ENCODE measurements at regions not wholly inside any gene's neighbourhood (a gene's known extent, or its start where the extent isn't known, plus 50 kb on each side); places are given as distances from the start of the nearest gene placed in this dataset.

DNA sequence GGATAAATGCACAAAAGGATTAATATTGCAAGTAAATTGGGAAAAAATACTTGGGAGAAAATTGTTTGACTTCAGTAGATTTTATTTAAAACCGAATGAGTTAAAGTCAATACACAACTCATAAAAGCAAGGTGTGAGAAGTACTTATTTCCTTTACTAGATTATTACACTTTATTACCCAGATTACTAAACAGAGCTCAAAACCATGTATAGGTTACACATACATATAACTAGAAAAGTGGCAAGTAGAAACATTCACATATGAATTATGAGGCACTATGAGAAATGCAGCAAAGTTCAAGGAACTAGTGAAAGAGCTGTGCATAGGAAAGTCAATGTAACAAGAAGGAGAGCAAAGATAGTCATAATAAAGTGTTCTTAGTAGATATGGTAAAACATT, 113.0 kb downstream of the CXXC4 start:
- BruUV-seq (replicated peaks) = no TSS peak
- H3K36me3 ChIP-seq (ENCODE audit: control insufficient read depth in 1 of 2, insufficient read depth in 2 of 2, low read length in 2 of 2) = no peaks in the 10 kb centered on the region
- H4K20me1 ChIP-seq (ENCODE audit: insufficient read depth) = no peaks in the 10 kb centered on the region
- intact Hi-C loops (cut with micrococcal nuclease) = no loop called here
- no peak overlapping the region for H3K4me3 ChIP-seq (replicated peaks in 1 of 2; ENCODE audit: low read depth in 1 of 2, low read length in 2 of 2)
- no peaks in the 10 kb centered on the region for H3K4me1 ChIP-seq (ENCODE audit: control insufficient read depth in 1 of 2, insufficient read depth in 2 of 2, low read length in 2 of 2)
- no peak for TF ChIP-seq EZH2phosphoT487 (IDR thresholded peaks at IDR 0.05; ENCODE audit: borderline replicate concordance)
- no peak for TF ChIP-seq TCF7L2 (IDR thresholded peaks at IDR 0.05; ENCODE audit: borderline replicate concordance, extremely low read depth, insufficient read depth, insufficient read length)
- no peak for TF ChIP-seq SIN3A (IDR thresholded peaks at IDR 0.05; ENCODE audit: low read depth)
- TF ChIP-seq, protein P1, sequence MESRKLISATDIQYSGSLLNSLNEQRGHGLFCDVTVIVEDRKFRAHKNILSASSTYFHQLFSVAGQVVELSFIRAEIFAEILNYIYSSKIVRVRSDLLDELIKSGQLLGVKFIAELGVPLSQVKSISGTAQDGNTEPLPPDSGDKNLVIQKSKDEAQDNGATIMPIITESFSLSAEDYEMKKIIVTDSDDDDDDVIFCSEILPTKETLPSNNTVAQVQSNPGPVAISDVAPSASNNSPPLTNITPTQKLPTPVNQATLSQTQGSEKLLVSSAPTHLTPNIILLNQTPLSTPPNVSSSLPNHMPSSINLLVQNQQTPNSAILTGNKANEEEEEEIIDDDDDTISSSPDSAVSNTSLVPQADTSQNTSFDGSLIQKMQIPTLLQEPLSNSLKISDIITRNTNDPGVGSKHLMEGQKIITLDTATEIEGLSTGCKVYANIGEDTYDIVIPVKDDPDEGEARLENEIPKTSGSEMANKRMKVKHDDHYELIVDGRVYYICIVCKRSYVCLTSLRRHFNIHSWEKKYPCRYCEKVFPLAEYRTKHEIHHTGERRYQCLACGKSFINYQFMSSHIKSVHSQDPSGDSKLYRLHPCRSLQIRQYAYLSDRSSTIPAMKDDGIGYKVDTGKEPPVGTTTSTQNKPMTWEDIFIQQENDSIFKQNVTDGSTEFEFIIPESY (IDR thresholded peaks at IDR 0.05; ENCODE audit: extremely low read depth, insufficient replicate concordance, low read length) = no peak
- TF ChIP-seq CBX3 (IDR thresholded peaks at IDR 0.05; ENCODE audit: low read depth) = no peak
- TF ChIP-seq JUND (IDR thresholded peaks at IDR 0.05) = no peak
- no peak for TF ChIP-seq CEBPB (IDR thresholded peaks at IDR 0.05; ENCODE audit: low read depth)
- TF ChIP-seq ZNF274 (IDR thresholded peaks at IDR 0.05; ENCODE audit: low read depth, low read length) = no peak
- no peak for TF ChIP-seq SRF (IDR thresholded peaks at IDR 0.05; ENCODE audit: low read depth)
- TF ChIP-seq SP1 (IDR thresholded peaks at IDR 0.05; ENCODE audit: low read depth) = no peak
- no peak for TF ChIP-seq EZH2 (IDR thresholded peaks at IDR 0.05)
- TF ChIP-seq, protein P2, sequence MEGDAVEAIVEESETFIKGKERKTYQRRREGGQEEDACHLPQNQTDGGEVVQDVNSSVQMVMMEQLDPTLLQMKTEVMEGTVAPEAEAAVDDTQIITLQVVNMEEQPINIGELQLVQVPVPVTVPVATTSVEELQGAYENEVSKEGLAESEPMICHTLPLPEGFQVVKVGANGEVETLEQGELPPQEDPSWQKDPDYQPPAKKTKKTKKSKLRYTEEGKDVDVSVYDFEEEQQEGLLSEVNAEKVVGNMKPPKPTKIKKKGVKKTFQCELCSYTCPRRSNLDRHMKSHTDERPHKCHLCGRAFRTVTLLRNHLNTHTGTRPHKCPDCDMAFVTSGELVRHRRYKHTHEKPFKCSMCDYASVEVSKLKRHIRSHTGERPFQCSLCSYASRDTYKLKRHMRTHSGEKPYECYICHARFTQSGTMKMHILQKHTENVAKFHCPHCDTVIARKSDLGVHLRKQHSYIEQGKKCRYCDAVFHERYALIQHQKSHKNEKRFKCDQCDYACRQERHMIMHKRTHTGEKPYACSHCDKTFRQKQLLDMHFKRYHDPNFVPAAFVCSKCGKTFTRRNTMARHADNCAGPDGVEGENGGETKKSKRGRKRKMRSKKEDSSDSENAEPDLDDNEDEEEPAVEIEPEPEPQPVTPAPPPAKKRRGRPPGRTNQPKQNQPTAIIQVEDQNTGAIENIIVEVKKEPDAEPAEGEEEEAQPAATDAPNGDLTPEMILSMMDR (IDR thresholded peaks at IDR 0.05 in 2 of 3, conservative IDR thresholded peaks at IDR 0.05 in 1 of 3; ENCODE audit: borderline replicate concordance in 1 of 3, insufficient read depth in 1 of 3, low read depth in 2 of 3, low read length in 2 of 3) = no peak
- TF ChIP-seq POLR2A (IDR thresholded peaks at IDR 0.05; ENCODE audit: borderline replicate concordance, extremely low read depth, insufficient read depth, insufficient read length) = no peak
- no peak for TF ChIP-seq YY1 (IDR thresholded peaks at IDR 0.05; ENCODE audit: extremely low read depth, insufficient replicate concordance, low read depth, low read length)
- TF ChIP-seq POLR2AphosphoS5 (IDR thresholded peaks at IDR 0.05; ENCODE audit: low read depth, low read length) = no peak
- no peak overlapping the region for H3K27ac ChIP-seq (ENCODE audit: low read depth, low read length)
- no peak overlapping the region for H3K9ac ChIP-seq (ENCODE audit: low read length)
- DNase-seq (ENCODE audit: low read depth, low spot score) (no peak), ATAC-seq (no peak)
- RAD21 ChIA-PET (ENCODE audit: low non-redundant PET in 1 of 2, low total read pairs in 2 of 2, uncharacterized antibody in 2 of 2, unreplicated experiment in 2 of 2) = no interaction called here
- POLR2A ChIA-PET = no interaction called here
- H3K79me2 ChIP-seq (ENCODE audit: insufficient read depth, low read length) = no peaks in the 10 kb centered on the region
- no peaks in the 10 kb centered on the region for H3K27me3 ChIP-seq (ENCODE audit: insufficient read depth, low read length)
- CTCF ChIA-PET = interaction anchor here (1.2 kb wide), 1 partner anchor 11 kb away, joined by 4 read pairs; no protein-coding TSS in a partner anchor
- H3K9me2 ChIP-seq (ENCODE audit: insufficient read depth) = no peaks in the 10 kb centered on the region
- no peaks in the 10 kb centered on the region for H3K9me3 ChIP-seq (ENCODE audit: control insufficient read depth in 1 of 2, insufficient read depth in 1 of 2, low read depth in 1 of 2, low read length in 2 of 2)
- H3K4me2 ChIP-seq (ENCODE audit: low read length) = no peak overlapping the region
- no peak overlapping the region for H2AFZ ChIP-seq (ENCODE audit: low read depth, low read length, poor library complexity, severe bottlenecking)
